Fibroblast of lung (primary cell): ENCODE measurements at regions not wholly inside any gene's neighbourhood (a gene's known extent, or its start where the extent isn't known, plus 50 kb on each side); places are given as distances from the start of the nearest gene placed in this dataset.

Experiments
- CTCF ChIP-seq, 2 donors: IDR thresholded peaks in 1 of 2; conservative IDR thresholded peaks in 1 of 2; 1 replicate in 1 of 2; 2 replicates in 1 of 2; pipeline ENCODE4 v1.5.1; 2011 to 2012; ENCODE audit warnings: low read length in 2 of 2, control low read depth in 1 of 2, inconsistent platforms in 1 of 2, low read depth in 1 of 2, mild to moderate bottlenecking in 1 of 2
- EZH2 ChIP-seq: IDR thresholded peaks from 2 replicates; pipeline ENCODE4 v1.5.1; 2012; ENCODE audit warnings: low read length, control low read depth, mild to moderate bottlenecking; ENCODE audit errors: missing control alignments

- TF ChIP-seq CTCF (conservative IDR thresholded peaks at IDR 0.05 in 1 of 2, IDR thresholded peaks at IDR 0.05 in 1 of 2; ENCODE audit: low read depth in 1 of 2, low read length in 2 of 2) (no peak), EZH2 (no peak)
These were observed 191.7 kb downstream of the TFEC start for GRCh38 chr7:115838829-115839228.
